ENCODE measurements at regions not wholly inside any gene's neighbourhood (a gene's known extent, or its start where the extent isn't known, plus 50 kb on each side); places are given as distances from the start of the nearest gene placed in this dataset.
"Not testable (repeated sequence)": the region's sequence is repeated elsewhere in the genome, so short reads cannot be mapped to it uniquely, and the experiment has no call there.

DNA sequence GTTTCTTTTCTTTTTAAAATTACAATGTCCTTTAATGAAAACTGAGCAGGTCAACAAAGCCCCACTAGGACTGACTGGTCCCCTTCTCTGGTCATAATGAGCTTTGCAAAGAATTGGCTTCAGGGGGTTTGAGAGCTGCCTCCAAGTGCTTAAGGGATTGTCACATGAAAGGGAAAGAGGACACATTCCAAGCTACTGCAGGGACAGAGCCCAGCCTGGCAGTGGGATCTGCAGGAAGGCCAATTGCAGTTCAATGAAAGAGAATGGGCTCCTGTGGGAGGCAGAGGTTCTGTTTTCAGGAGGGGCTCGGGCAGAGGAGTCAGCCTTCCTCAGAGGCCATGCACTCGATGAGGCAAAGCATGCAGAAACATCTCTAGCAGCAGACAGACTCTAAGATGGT is 84.1 kb upstream of the ACKR3 start:
- peaks cover 14% of the 10 kb centered on the region for H3K36me3 Mint-ChIP-seq (ENCODE audit: unreplicated experiment)
- H3K4me1 Mint-ChIP-seq (ENCODE audit: low read depth, unreplicated experiment) = peaks cover 7% of the 10 kb centered on the region
- H3K27ac Mint-ChIP-seq (ENCODE audit: unreplicated experiment) = no peak overlapping the region
- no peak overlapping the region for H3K4me3 Mint-ChIP-seq (ENCODE audit: unreplicated experiment)
- DNase-seq = no peak
- TF ChIP-seq CTCF (IDR thresholded peaks at IDR 0.05; ENCODE audit: partially characterized antibody, unreplicated experiment) = no peak
- H3K27me3 Mint-ChIP-seq (ENCODE audit: unreplicated experiment) = no peaks in the 10 kb centered on the region
- no peaks in the 10 kb centered on the region for H3K9me3 Mint-ChIP-seq (ENCODE audit: unreplicated experiment)

GRCh38 chr2:236489083-236489482 is 80.5 kb upstream of the ACKR3 start:
- not testable (repeated sequence) for DNase-seq; H3K4me3 Mint-ChIP-seq (ENCODE audit: unreplicated experiment); H3K9me3 Mint-ChIP-seq (ENCODE audit: unreplicated experiment); H3K27me3 Mint-ChIP-seq (ENCODE audit: unreplicated experiment); H3K4me1 Mint-ChIP-seq (ENCODE audit: low read depth, unreplicated experiment); H3K27ac Mint-ChIP-seq (ENCODE audit: unreplicated experiment)
- H3K36me3 Mint-ChIP-seq (ENCODE audit: unreplicated experiment) = peaks cover 12% of the 10 kb centered on the region

DNA sequence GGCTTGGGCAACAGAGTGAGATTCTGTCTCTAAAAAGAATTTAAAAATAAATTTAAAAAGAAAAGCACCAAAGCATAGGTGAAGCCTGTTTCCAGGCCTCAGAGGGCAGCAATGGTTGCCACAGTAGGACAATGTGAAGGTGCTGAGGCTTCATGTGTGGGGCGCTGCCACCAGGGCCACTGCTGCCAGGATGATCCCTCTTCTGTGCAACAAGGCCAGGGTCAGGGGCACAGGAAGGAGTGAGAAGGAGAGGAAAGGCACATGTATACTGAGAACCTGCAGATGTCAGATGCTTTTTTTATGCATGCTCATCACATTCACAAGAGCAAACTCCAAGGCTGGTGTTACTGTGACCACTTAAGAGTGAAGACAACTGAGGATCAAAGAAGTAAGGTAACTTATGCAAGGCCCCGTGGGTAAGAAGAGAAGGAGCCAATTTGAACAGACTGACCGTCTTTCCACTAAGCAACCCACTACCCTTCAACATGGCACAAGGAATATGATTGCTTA is 79.7 kb upstream of the ACKR3 start:
- Mint-ChIP-seq H3K27ac (ENCODE audit: unreplicated experiment) (no peak overlapping the region), H3K36me3 (ENCODE audit: unreplicated experiment) (peaks cover 12% of the 10 kb centered on the region), H3K4me3 (ENCODE audit: unreplicated experiment) (no peak overlapping the region), H3K4me1 (ENCODE audit: low read depth, unreplicated experiment) (peaks cover 7% of the 10 kb centered on the region), H3K9me3 (ENCODE audit: unreplicated experiment) (peaks cover 2% of the 10 kb centered on the region), H3K27me3 (ENCODE audit: unreplicated experiment) (peaks cover 2% of the 10 kb centered on the region)
- TF ChIP-seq CTCF (IDR thresholded peaks at IDR 0.05; ENCODE audit: partially characterized antibody, unreplicated experiment) = no peak
- no peak for DNase-seq

DNA sequence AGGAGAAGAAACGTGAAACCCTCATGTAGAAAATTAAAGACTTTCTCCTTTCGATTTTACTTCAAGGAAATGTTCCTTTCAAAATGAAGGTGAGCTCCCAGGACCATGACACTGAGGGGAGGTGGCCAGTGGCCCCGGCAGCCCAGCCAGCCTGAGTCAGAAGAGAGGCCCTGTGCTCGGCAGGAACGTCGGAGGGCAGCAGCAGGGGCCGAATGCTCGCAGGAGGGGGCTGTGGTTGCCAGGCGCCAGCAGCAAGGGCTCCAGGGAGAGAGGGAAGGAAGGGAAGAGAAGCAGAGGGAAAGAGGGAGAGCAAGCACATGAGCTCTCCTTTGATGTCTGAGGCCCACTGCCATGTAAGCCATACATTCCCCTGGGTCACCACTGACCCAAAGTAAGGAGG is 73.3 kb upstream of the ACKR3 start:
- Mint-ChIP-seq H3K27me3 (ENCODE audit: unreplicated experiment) (peaks cover 3% of the 10 kb centered on the region), H3K4me3 (ENCODE audit: unreplicated experiment) (no peak overlapping the region), H3K27ac (ENCODE audit: unreplicated experiment) (no peak overlapping the region), H3K9me3 (ENCODE audit: unreplicated experiment) (peaks cover 2% of the 10 kb centered on the region), H3K4me1 (ENCODE audit: low read depth, unreplicated experiment) (peaks cover 5% of the 10 kb centered on the region), H3K36me3 (ENCODE audit: unreplicated experiment) (peaks cover 12% of the 10 kb centered on the region)
- DNase-seq = no peak
- no peak for TF ChIP-seq CTCF (IDR thresholded peaks at IDR 0.05; ENCODE audit: partially characterized antibody, unreplicated experiment)

DNA sequence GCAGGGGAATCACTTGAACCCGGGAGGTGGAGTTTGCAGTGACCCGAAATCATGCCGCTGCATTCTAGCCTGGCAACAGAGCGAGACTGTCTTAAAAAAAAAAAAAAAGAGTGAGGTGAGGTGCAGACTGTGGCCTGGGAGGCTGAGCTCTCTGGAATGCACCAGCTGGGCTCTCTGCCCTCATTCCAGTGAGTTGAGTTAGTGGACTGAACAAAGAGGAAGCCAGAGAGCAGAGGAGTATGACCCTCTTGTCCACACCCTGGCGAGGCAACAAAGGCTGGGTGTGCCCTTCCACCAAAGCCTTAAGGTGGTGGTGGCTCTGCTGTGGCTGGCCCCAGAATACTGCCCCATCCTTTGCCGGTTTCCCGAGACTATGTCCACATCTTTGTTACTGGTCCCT is 71.3 kb upstream of the ACKR3 start:
- H3K27ac Mint-ChIP-seq (ENCODE audit: unreplicated experiment) = no peak overlapping the region
- no peak for DNase-seq
- no peak overlapping the region for H3K4me3 Mint-ChIP-seq (ENCODE audit: unreplicated experiment)

More for the DNA sequence above, 71.3 kb upstream of the ACKR3 start:
- peaks cover 3% of the 10 kb centered on the region for H3K36me3 Mint-ChIP-seq (ENCODE audit: unreplicated experiment)
- H3K4me1 Mint-ChIP-seq (ENCODE audit: low read depth, unreplicated experiment) = peaks cover 5% of the 10 kb centered on the region
- TF ChIP-seq CTCF (IDR thresholded peaks at IDR 0.05; ENCODE audit: partially characterized antibody, unreplicated experiment) = no peak
- no peaks in the 10 kb centered on the region for H3K9me3 Mint-ChIP-seq (ENCODE audit: unreplicated experiment)
- peaks cover 2% of the 10 kb centered on the region for H3K27me3 Mint-ChIP-seq (ENCODE audit: unreplicated experiment)

Data from glutamatergic neuron (in vitro differentiated cells).